HG03103 (cell line): ENCODE measurements at regions not wholly inside any gene's neighbourhood (a gene's known extent, or its start where the extent isn't known, plus 50 kb on each side); places are given as distances from the start of the nearest gene placed in this dataset.

Experiments
- ATAC-seq: cut with Tn5 transposase; IDR thresholded peaks from one replicate; pipeline ENCODE4 v1.9.1; 2021; ENCODE audit warnings: low read depth; ENCODE audit not compliant: unreplicated experiment

GRCh38 chr2:43088143-43089073 lies 138.0 kb downstream of the ZFP36L2 start:
- ATAC-seq = no peak

DNA sequence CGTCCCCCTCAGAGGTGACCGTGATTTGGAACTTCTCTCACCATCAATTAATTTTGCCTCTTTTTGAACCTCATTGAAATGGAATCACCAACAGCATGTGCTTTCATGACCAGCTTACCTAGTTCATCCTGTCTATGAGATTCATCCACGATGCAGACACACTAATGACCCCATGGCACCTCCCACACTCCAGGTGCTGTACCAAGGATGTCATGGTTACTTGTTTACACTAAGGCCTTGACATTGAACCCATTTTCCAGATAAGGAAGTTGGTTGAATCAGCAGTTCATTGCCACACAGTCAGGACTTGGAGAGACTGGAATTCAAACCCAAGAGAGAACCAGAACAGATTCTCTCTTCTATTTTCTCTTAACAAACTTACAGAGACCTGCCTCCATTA lies 139.0 kb downstream of the ZFP36L2 start:
- ATAC-seq = no peak

- no peak for ATAC-seq
These were observed 139.8 kb downstream of the ZFP36L2 start for GRCh38 chr2:43086451-43087221.

DNA sequence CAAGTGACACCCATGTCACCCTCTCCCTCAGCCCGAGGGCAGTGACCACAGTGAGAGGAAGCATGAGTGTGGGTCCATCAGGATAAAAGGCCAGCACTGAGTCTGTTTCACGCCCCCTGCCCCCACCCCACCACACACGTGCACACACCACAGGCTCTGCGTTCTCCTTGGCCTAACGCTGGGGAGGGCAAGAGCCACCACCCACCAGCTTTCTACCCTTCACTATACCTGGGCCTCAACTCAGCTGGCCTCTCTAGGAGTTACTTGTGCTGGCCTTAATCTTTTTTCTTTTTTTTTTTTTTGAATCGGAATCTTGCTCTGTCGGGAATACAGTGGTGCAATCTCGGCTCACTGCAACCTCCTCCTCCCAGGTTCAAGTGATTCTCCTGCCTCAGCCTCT lies 140.5 kb downstream of the ZFP36L2 start:
- no peak for ATAC-seq

GRCh38 chr2:43085505-43085904 lies 140.9 kb downstream of the ZFP36L2 start:
- no peak for ATAC-seq

DNA sequence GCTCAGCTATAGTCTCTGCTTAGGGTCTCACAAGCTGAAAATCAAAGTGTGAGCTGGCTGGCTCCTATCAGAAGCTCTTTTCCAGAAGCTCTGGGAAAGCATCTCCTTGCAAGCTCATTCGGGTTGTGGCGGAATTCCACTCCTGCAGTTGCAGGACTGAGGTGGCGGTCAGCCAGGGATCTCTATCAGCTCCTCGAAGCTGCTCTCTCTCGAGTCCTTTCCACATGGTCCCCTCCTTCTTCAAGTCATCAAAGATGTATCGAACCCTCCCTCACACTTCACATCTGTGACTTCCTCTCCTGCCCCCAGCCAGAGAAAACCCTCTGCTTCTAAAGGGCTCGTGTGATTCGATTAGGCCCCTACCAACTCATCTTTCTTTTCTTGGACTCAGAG lies 141.7 kb downstream of the ZFP36L2 start:
- no peak for ATAC-seq

DNA sequence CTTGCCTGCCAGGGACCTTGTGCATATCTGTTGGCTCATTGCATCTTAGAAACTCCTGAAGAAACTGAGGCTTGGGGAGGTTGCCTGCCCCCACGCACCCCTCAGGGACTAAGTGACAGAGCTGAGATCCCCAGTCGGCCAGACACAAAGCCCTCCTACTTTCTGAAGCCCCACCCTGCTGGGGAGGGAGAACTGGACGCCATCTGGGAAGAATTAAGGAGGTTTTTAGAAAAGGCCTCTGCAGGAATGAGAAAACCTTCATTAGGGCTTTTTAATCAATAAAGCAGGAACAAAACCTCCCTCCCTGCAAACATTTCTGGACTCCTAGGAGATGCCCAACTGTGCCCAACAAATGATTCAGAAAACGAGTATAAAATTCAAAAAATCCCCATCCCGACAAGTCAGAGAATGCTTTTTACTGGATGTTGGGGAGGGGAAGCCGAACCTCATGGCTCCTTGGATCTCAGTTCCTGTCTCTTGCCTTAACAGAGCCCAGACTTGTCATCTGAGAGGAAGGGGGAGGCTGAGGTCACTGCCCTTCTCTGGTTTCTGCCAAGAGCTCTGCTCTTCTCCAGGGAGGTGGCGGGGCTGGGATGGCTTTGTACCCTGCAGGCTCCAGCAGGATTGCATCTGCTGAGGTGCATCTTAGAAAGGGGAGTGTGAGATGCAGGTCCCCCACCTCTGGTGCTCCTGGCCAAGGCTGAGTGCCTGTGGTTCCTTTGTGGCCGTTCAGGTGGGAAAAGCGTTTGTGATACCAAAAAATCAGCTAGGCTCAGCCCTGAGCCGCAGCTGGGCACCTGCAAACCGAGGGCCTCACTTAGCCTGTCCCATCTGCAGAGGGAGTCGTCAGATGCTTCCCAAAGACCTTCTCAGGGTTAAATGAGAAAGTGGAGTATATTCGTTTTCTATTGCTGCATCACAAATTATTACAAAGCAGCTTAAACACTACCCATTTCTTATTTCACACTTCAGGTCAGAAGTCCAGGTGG lies 142.4 kb downstream of the ZFP36L2 start:
- no peak for ATAC-seq

- ATAC-seq = no peak
These were observed 143.3 kb downstream of the ZFP36L2 start for GRCh38 chr2:43082903-43083677.

- ATAC-seq = no peak
These were observed 144.1 kb downstream of the ZFP36L2 start for GRCh38 chr2:43082111-43082894.

DNA sequence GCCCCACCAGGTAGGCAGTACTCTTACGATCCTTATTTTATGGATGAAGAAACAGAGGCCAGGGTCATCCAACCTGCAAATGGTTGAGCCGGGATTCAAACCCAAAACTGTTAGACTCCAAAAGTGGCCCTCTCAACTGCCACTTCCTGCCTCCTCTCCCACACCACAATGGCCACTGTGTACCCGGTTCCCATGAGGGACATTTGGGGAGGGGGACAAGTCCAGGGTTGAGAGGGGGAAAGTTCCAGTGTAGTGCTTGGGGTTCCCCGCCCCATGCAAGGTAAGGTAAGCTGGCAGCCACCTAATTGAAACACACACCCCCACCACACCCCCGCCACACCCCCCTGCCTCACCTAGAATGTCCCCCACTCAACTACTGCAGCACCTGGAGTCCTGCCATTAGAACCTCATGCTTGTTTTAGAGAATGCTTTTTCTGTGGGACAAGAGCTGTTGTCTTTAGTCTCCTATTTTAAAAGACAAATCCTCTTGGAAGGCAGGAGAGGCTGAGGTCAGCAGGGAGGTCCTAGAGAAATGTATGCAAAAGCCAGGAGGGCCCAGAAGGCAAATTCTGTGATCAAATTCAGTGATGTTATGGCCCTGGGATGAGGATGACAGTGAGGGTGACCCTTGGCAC lies 145.2 kb downstream of the ZFP36L2 start:
- no peak for ATAC-seq

DNA sequence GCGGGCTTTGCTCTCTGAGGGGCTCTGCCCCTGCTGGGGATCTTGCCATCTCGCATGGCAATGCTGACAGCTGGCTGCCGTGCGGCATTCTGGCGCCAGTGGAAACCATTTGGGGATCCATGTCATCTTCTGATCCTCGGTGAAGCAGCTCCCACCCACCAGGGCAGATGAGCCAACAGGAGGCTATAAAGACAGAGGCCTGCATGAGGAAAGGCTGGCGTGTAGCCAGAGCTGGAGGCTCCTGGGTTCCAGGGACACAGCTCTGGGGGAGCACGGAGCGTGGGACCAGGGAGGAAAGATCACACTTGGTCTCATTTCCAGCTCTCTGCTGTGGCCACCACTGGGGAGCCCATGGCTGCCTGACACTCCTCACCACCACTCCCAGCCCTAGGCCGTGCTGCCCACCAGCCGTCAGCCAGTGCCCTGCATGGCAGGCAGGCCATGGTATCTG lies 145.8 kb downstream of the ZFP36L2 start:
- ATAC-seq = no peak

DNA sequence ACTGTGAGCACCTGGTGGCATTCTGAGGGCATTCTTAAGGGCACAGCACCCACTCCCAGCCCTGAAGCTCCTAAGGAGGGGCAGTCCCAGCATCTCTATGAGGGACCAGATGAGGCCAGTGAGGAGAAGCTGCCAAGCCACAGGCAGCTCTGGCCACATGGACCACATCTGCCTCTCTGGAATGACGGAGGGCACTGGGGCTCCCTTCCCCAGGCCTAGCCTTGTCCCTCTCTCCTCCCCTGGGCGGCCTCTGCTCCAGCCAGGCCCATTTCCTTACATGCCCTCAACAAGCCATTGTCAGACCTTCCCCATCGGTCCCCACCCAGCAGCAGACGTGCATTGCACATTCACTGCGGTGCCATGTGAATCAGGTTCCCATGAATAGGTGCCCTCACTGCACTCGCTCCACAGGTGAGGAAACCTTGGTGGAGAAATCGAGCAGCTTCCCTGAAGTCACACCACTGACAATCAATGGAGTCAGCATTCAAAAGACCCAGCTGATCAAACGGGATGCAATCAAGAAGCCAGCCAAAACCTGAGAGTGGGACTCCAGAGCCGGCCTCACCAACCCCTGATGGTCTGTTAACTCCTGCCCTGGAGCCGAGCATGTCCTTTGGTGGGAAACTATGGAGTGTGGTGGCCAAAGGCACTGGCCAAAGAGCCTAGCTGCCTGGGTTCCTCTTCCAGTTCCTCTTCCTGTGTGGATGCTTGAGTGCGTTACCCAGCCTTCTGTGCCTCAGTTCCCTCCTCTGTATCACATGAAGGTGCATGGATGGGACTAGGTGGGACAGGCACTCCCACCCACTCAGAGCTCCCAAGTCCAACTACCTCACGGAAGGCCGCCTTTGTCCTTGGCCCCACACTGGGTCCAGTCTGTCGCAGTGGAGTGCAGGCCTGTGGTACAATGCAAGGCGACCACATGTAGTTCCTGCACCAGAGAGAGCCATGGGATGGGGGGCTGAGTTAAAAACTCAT lies 147.3 kb downstream of the ZFP36L2 start:
- no peak for ATAC-seq

- no peak for ATAC-seq
These were observed 148.1 kb downstream of the ZFP36L2 start for GRCh38 chr2:43078301-43078700.

- ATAC-seq = no peak
These were observed 148.5 kb downstream of the ZFP36L2 start for GRCh38 chr2:43077876-43078275.

DNA sequence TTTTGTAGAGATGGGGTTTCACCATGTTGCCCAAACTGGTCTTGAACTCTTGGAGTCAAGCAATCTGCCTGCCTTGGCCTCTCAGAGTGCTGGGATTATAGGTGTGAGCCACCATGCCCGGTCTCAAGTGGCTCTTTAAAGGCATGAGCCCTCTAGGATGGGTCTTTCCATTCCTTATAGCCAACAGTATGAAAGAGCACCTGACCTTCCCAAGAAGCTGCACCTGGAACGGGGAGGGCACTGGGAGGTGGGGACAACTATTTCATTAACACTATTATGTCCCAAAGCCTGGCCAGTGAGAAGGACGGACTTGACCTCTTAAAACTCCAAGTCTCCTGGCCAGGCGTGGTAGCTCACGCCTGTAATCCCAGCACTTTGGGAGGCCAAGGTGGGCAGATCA lies 149.7 kb downstream of the ZFP36L2 start:
- ATAC-seq = no peak

DNA sequence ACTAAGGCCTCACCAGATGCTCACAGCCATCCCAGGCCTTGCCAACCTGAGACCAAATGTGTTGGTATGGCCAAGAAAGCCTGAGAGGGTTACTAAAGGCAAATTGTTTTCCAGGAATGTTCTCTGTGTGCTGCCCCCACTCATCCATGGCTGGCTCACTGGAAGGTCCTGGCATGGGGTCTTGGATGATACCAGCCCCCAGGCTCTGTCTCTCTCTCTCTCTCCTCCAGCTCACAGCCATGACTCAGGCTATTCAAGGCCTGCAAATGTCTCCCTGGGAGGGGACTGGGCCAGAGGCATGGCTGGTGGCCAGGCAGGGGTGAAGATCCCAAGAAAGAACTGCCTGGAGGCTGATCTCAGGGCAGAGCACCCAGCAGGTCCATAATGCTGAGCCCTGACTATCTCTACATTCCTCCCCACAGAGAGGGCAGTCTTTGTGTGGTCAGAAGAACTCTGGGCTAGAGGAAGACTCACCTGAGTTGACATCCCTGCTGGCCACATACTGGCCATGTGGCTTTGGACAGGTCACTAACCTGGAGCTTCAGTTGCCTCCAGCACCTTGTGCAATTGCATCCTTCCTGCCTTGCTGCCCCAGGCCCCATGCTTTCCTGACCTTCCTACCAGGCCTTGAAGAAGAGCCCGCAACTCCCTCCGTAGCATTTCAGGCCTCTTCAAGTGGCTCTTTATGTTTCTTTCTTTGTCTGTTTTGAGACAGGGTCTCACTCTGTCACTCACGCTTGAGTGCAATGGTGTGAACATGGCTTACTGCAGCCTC lies 150.4 kb downstream of the ZFP36L2 start:
- ATAC-seq = no peak
